A673 (cell line): ENCODE measurements at regions not wholly inside any gene's neighbourhood (a gene's known extent, or its start where the extent isn't known, plus 50 kb on each side); places are given as distances from the start of the nearest gene placed in this dataset.

ENCODE experiments used
- BruUV-seq: library from RNA; stranded (reverse); fragments of 400-500 nt; replicated peaks from 2 replicates; lab custom pipeline; 2021; lab: Mats Ljungman, UMichigan
- CTCF ChIA-PET: fragments of 300-600 bp; sonication (Branson Sonifier 250); formaldehyde crosslinking; loops from one replicate; lab custom pipeline; 2022; ENCODE audit warnings: antibody characterized with exemption; lab: Charles Lee
- POLR2A ChIA-PET: fragments of 300-600 bp; sonication (Branson Sonifier 250); formaldehyde crosslinking; loops from one replicate; lab custom pipeline; 2022; ENCODE audit warnings: antibody characterized with exemption; ENCODE audit not compliant: low non-redundant PET; lab: Charles Lee
- DNase-seq: peaks from one replicate; pipeline ENCODE4 v3.0.0-alpha.2; 2015; ENCODE audit warnings: low spot score
- H3K27ac ChIP-seq: fragments of 200-600 bp; sonication (generic); 2 replicates; pipeline ENCODE4 v1.5.1; 2016; ENCODE audit warnings: mixed run types, low read depth, mild to moderate bottlenecking, mixed read lengths, antibody characterized with exemption, low read length; ENCODE audit not compliant: poor library complexity, severe bottlenecking
- H3K27me3 ChIP-seq: fragments of 200-600 bp; sonication (generic); replicated peaks from 2 replicates; pipeline ENCODE4 v1.6.1; 2017; ENCODE audit warnings: mixed run types, low read depth, mild to moderate bottlenecking, mixed read lengths, antibody characterized with exemption, low read length; ENCODE audit not compliant: insufficient read depth, poor library complexity
- H3K36me3 ChIP-seq: fragments of 200-600 bp; sonication (generic); 2 replicates; pipeline ENCODE4 v1.6.1; 2016; ENCODE audit warnings: mixed run types, mild to moderate bottlenecking, mixed read lengths, antibody characterized with exemption, low read length; ENCODE audit not compliant: insufficient read depth, poor library complexity, severe bottlenecking
- H3K4me1 ChIP-seq: fragments of 200-600 bp; sonication (generic); 2 replicates; pipeline ENCODE4 v1.6.1; 2017; ENCODE audit warnings: mixed run types, mild to moderate bottlenecking, mixed read lengths, antibody characterized with exemption, low read length; ENCODE audit not compliant: insufficient read depth, poor library complexity, severe bottlenecking
- H3K4me3 ChIP-seq: fragments of 200-600 bp; sonication (generic); 2 replicates; pipeline ENCODE4 v1.5.1; 2016; ENCODE audit warnings: low read depth, mixed run types, mild to moderate bottlenecking, mixed read lengths, low read length; ENCODE audit not compliant: poor library complexity, severe bottlenecking
- H3K9me3 ChIP-seq: fragments of 200-600 bp; sonication (generic); 2 replicates; pipeline ENCODE4 v1.6.1; 2016; ENCODE audit warnings: mixed run types, low read depth, mild to moderate bottlenecking, mixed read lengths, antibody characterized with exemption, low read length; ENCODE audit not compliant: poor library complexity, severe bottlenecking
- EZH2 ChIP-seq: fragments of 200-600 bp; sonication (generic); IDR thresholded peaks from 2 replicates; pipeline ENCODE4 v1.6.1; 2017; ENCODE audit warnings: borderline replicate concordance, low read depth, mild to moderate bottlenecking, mixed read lengths, antibody characterized with exemption, low read length; ENCODE audit not compliant: poor library complexity, severe bottlenecking
- intact Hi-C: fragments of 100-400 bp; cut with micrococcal nuclease; formaldehyde crosslinking; loops from one replicate; pipeline ENCODE4 v1.10.0; 2022; ENCODE audit not compliant: unreplicated experiment
- TF ChIP-seq, protein P1 (sequence below): fragments of 300-800, 200-600 bp; sonication (generic); conservative IDR thresholded peaks from 2 replicates; pipeline ENCODE4 v1.5.1; 2017; ENCODE audit warnings: low read depth, mild to moderate bottlenecking, antibody characterized with exemption, low read length, moderate library complexity, mixed read lengths

DNA sequence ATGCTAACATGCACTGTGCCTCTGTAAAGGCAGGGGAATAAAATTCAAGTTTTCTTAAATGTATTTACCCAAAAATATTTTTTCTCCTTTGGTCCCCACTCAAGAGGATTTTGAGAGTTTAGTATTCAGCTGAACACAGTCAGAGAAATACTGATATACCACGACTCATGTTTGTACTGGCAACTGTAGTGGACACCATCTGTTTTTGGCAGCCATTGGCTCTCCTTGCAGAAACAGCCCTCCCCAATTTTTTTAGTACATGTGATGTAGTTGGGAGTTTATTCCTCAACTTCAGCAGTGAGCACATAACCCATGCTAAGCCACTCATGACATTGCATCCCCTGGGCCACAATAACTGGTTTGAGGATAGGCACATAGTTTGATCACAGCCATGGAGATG, 154.8 kb upstream of the POU3F1 start:
- Histone ChIP-seq H3K36me3 (no peaks in the 10 kb centered on the region), H3K27ac (no peak overlapping the region), H3K4me1 (no peaks in the 10 kb centered on the region), H3K27me3 (no peaks in the 10 kb centered on the region), H3K4me3 (no peak overlapping the region), H3K9me3 (peaks cover 5% of the 10 kb centered on the region)
- intact Hi-C loops: no loop called here
- no TSS peak for BruUV-seq
- TF ChIP-seq EZH2: no peak
- POLR2A ChIA-PET: no interaction called here
- CTCF ChIA-PET: no interaction called here
- DNase-seq: no peak

DNA sequence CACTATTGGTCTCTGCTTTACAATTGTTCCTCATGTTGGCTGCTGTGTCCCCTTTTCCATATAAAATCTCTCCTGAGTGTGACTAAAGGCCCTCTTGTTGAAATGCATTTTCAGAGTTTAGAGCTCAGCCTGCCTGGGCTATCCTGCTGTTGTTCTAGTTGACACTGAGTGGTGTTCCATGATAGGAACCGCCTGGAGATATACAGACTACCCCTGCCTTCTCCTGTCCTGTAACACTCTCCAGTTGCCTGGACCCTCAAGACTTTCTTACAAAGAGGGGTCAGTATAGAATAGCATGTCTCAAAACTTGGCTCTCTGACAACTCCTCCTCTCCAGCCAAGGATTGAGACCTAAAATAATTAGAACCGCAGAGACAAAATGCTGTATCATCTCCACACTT, 152.0 kb upstream of the POU3F1 start:
- intact Hi-C loops: no loop called here
- Histone ChIP-seq H3K4me3 (no peak overlapping the region), H3K9me3 (peaks cover 5% of the 10 kb centered on the region), H3K4me1 (no peaks in the 10 kb centered on the region), H3K27me3 (no peaks in the 10 kb centered on the region), H3K36me3 (no peaks in the 10 kb centered on the region), H3K27ac (no peak overlapping the region)
- POLR2A ChIA-PET: no interaction called here
- CTCF ChIA-PET: no interaction called here
- TF ChIP-seq, protein P1, sequence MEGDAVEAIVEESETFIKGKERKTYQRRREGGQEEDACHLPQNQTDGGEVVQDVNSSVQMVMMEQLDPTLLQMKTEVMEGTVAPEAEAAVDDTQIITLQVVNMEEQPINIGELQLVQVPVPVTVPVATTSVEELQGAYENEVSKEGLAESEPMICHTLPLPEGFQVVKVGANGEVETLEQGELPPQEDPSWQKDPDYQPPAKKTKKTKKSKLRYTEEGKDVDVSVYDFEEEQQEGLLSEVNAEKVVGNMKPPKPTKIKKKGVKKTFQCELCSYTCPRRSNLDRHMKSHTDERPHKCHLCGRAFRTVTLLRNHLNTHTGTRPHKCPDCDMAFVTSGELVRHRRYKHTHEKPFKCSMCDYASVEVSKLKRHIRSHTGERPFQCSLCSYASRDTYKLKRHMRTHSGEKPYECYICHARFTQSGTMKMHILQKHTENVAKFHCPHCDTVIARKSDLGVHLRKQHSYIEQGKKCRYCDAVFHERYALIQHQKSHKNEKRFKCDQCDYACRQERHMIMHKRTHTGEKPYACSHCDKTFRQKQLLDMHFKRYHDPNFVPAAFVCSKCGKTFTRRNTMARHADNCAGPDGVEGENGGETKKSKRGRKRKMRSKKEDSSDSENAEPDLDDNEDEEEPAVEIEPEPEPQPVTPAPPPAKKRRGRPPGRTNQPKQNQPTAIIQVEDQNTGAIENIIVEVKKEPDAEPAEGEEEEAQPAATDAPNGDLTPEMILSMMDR: no peak
- TF ChIP-seq EZH2: no peak
- no TSS peak for BruUV-seq
- no peak for DNase-seq

DNA sequence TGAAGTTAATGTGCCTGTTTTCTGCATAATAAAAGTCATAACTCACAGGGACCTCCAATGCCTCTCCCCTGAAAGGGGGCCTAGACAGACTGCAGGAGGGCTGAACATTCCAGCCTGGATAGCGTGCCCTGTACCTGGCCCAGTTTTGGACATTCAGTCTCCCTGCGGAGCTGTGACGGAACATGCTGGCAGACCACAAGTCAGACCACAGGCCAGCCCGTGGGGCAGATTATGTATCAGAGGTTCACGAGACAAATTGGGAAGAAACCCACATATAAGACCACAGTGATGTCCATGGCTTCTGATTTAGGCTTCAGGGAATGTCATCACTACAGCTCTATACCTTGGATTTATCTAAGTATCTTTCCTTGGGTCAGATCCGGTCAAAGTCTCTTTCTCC, 151.5 kb upstream of the POU3F1 start:
- no TSS peak for BruUV-seq
- ChIA-PET CTCF (no interaction called here), POLR2A (no interaction called here)
- Histone ChIP-seq H3K27me3 (no peaks in the 10 kb centered on the region), H3K36me3 (no peaks in the 10 kb centered on the region), H3K27ac (no peak overlapping the region), H3K9me3 (peaks cover 5% of the 10 kb centered on the region), H3K4me1 (no peaks in the 10 kb centered on the region), H3K4me3 (no peak overlapping the region)
- intact Hi-C loops: no loop called here
- no peak for DNase-seq
- TF ChIP-seq, protein P1: no peak
- no peak for TF ChIP-seq EZH2

DNA sequence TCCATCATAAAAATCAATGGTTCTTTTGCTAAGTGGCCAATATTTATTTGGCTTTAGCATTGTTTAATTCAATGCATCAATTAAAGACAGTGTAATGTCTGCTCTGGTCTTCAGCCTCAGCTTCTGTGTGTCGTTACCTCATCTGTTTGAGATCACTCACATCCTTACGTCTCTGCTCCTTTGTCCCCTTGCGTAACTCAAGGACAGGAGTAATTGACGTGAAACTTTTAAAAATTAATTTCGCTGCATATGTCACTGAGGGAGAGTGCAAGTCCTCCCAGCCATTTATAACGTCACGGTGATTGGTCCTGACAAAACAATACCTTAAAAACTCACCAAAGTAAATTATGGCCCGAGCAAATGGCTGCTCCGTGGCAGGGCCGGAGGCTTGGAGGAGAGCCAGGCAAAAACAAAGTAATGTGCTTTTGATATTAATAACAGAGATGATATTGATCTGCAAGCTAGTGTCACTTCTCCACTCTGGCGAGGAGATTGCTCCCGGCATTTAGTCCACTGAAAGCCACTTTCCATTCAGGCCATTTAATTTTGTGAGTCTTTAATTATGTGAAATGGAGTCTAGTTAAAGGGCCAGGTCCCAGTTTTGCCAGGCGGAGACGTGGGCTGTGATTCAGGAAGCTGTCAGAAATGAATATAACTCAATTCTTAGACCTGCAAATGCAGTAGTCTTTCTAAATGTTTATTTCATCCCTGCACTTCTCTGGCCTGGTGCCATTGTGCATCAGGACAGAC, 150.9 kb upstream of the POU3F1 start:
- DNase-seq: no peak
- no peak overlapping the region for H3K4me3 ChIP-seq
- no peaks in the 10 kb centered on the region for H3K4me1 ChIP-seq
- CTCF ChIA-PET: no interaction called here
- no peaks in the 10 kb centered on the region for H3K36me3 ChIP-seq
- POLR2A ChIA-PET: no interaction called here
- H3K27me3 ChIP-seq: no peaks in the 10 kb centered on the region
- no TSS peak for BruUV-seq
- H3K9me3 ChIP-seq: peaks cover 5% of the 10 kb centered on the region
- TF ChIP-seq, protein P1: no peak
- no peak for TF ChIP-seq EZH2
- intact Hi-C loops: no loop called here
- H3K27ac ChIP-seq: no peak overlapping the region
